H1 (cell line): ENCODE measurements at regions not wholly inside any gene's neighbourhood (a gene's known extent, or its start where the extent isn't known, plus 50 kb on each side); places are given as distances from the start of the nearest gene placed in this dataset.

ENCODE experiments used
- CTCF ChIA-PET: fragments of 300-600 bp; sonication (Branson Sonifier 250); formaldehyde crosslinking; loops from one replicate; lab custom pipeline; 2021; ENCODE audit not compliant: partially characterized antibody; lab: Charles Lee
- POLR2A ChIA-PET: fragments of 300-600 bp; sonication (Branson Sonifier 250); formaldehyde crosslinking; loops from one replicate; lab custom pipeline; 2021; ENCODE audit warnings: inconsistent platforms; ENCODE audit not compliant: partially characterized antibody; lab: Charles Lee
- DNase-seq, 2 experiments: peaks; one replicate each; pipeline versions ENCODE4 v3.0.0 to v3.0.0-alpha.2; 2010 to 2022; ENCODE audit warnings: low spot score in 2 of 2, low read depth in 1 of 2, mixed read lengths in 1 of 2
- FAIRE-seq: peaks from 2 replicates; lab custom pipeline; 2011; peaks lifted over from hg19 to GRCh38; lab: Jason Lieb, UNC
- H2AFZ ChIP-seq: 2 replicates; pipeline ENCODE4 v1.8.1; 2012; ENCODE audit warnings: low read length, inconsistent platforms
- H2AK5ac ChIP-seq: 2 replicates; pipeline ENCODE4 v1.6.1; 2013; ENCODE audit warnings: low read depth, low read length
- H2BK120ac ChIP-seq: replicated peaks from 2 replicates; pipeline ENCODE3; 2013; ENCODE audit warnings: low read depth, low read length, inconsistent platforms
- H2BK12ac ChIP-seq: 2 replicates; pipeline ENCODE4 v1.6.1; 2013; ENCODE audit warnings: low read depth, low read length
- H2BK15ac ChIP-seq: 2 replicates; pipeline ENCODE4 v1.6.1; 2013; ENCODE audit warnings: low read length
- H2BK20ac ChIP-seq: 2 replicates; pipeline ENCODE4 v1.6.1; 2013; ENCODE audit warnings: low read length
- H2BK5ac ChIP-seq: 2 replicates; pipeline ENCODE4 v1.6.1; 2013; ENCODE audit warnings: low read depth, low read length
- H3K14ac ChIP-seq: 2 replicates; pipeline ENCODE4 v1.6.1; 2013; ENCODE audit warnings: inconsistent platforms; ENCODE audit not compliant: insufficient read length
- H3K18ac ChIP-seq: 2 replicates; pipeline ENCODE4 v1.6.1; 2013; ENCODE audit warnings: low read length; ENCODE audit errors: extremely low read depth
- H3K23ac ChIP-seq: 2 replicates; pipeline ENCODE4 v1.6.1; 2013; ENCODE audit warnings: inconsistent platforms; ENCODE audit not compliant: insufficient read length
- H3K23me2 ChIP-seq: 2 replicates; pipeline ENCODE4 v1.6.1; 2013; ENCODE audit warnings: low read depth, low read length
- H3K27ac ChIP-seq: 2 replicates; pipeline ENCODE4 v1.6.1; 2011; ENCODE audit warnings: low read depth, low read length, inconsistent platforms
- H3K27me3 ChIP-seq, 4 experiments: replicated peaks in 1 of 4; 1 replicate in 1 of 4; 2 replicates in 3 of 4; pipeline versions ENCODE4 v1.6.1 to v1.8.1; 2011 to 2013; ENCODE audit warnings: low read length in 3 of 4, mild to moderate bottlenecking in 3 of 4, inconsistent platforms in 2 of 4, mixed read lengths in 2 of 4, moderate library complexity in 1 of 4; ENCODE audit not compliant: control insufficient read depth in 3 of 4, insufficient read depth in 3 of 4; ENCODE audit errors: extremely low read depth in 1 of 4
- H3K36me3 ChIP-seq, 4 experiments: 2 replicates each; pipeline versions ENCODE4 v1.6.1 to v1.8.1; 2011 to 2013; ENCODE audit warnings: mild to moderate bottlenecking in 4 of 4, low read length in 3 of 4, moderate library complexity in 2 of 4, control low read depth in 1 of 4, inconsistent platforms in 1 of 4; ENCODE audit not compliant: insufficient read depth in 4 of 4, control insufficient read depth in 2 of 4
- H3K4ac ChIP-seq: replicated peaks from 2 replicates; pipeline ENCODE3; 2013; ENCODE audit warnings: low read length, low read depth, mixed read lengths, inconsistent platforms; ENCODE audit not compliant: insufficient read length
- H3K4me1 ChIP-seq, 4 experiments: replicated peaks in 1 of 4; 1 replicate in 1 of 4; 2 replicates in 3 of 4; pipeline versions ENCODE4 v1.6.1 to v1.8.1; 2011 to 2013; ENCODE audit warnings: low read length in 3 of 4, inconsistent platforms in 2 of 4, mixed read lengths in 1 of 4; ENCODE audit not compliant: insufficient read depth in 4 of 4, control insufficient read depth in 3 of 4
- H3K4me2 ChIP-seq, 2 experiments: 2 replicates each; pipeline versions ENCODE4 v1.6.1 to v1.8.1; 2011 to 2013; ENCODE audit warnings: low read depth in 2 of 2, low read length in 2 of 2, control low read depth in 1 of 2, inconsistent platforms in 1 of 2, mild to moderate bottlenecking in 1 of 2; ENCODE audit not compliant: insufficient read depth in 1 of 2
- H3K4me3 ChIP-seq, 4 experiments: fragments of 200-600, 300-600 bp in 1 of 4; sonication (generic), shearing (Covaris generic), sonication (Bioruptor Twin) in 1 of 4; 2 replicates each; pipeline versions ENCODE4 v1.5.1 to v1.8.1; 2011 to 2016; ENCODE audit warnings: low read length in 4 of 4, low read depth in 3 of 4, control low read depth in 2 of 4, inconsistent platforms in 2 of 4, mild to moderate bottlenecking in 2 of 4, mixed read lengths in 1 of 4, moderate library complexity in 1 of 4; ENCODE audit not compliant: insufficient read depth in 2 of 4; ENCODE audit errors: extremely low read depth in 1 of 4
- H3K56ac ChIP-seq: replicated peaks from 2 replicates; pipeline ENCODE3; 2013; ENCODE audit warnings: low read depth, mild to moderate bottlenecking, mixed read lengths, low read length, inconsistent platforms; ENCODE audit not compliant: insufficient read length
- H3K79me1 ChIP-seq: 2 replicates; pipeline ENCODE4 v1.6.1; 2013; ENCODE audit warnings: low read depth, low read length, control low read depth
- H3K79me2 ChIP-seq, 2 experiments: 2 replicates each; pipeline versions ENCODE4 v1.6.1 to v1.8.1; 2012 to 2013; ENCODE audit warnings: low read length in 2 of 2, mild to moderate bottlenecking in 2 of 2, inconsistent platforms in 1 of 2; ENCODE audit not compliant: insufficient read depth in 2 of 2, control insufficient read depth in 1 of 2
- H3K9ac ChIP-seq, 4 experiments: replicated peaks in 1 of 4; 1 replicate in 1 of 4; 2 replicates in 3 of 4; pipeline versions ENCODE4 v1.6.1 to v1.8.1; 2011 to 2013; ENCODE audit warnings: low read depth in 3 of 4, low read length in 3 of 4, control low read depth in 2 of 4, mild to moderate bottlenecking in 2 of 4, moderate library complexity in 2 of 4, inconsistent platforms in 1 of 4; ENCODE audit errors: extremely low read depth in 1 of 4
- H3K9me3 ChIP-seq, 2 experiments: 2 replicates each; pipeline versions ENCODE4 v1.6.1 to v1.8.1; 2012 to 2013; ENCODE audit warnings: mild to moderate bottlenecking in 2 of 2, moderate library complexity in 2 of 2, control low read depth in 1 of 2, inconsistent platforms in 1 of 2, low read depth in 1 of 2, low read length in 1 of 2, mixed read lengths in 1 of 2; ENCODE audit not compliant: insufficient read depth in 2 of 2
- H4K20me1 ChIP-seq, 2 experiments: replicated peaks in 1 of 2; 2 replicates each; pipeline versions ENCODE3 to v1.8.1; 2011 to 2013; ENCODE audit warnings: inconsistent platforms in 2 of 2, low read length in 2 of 2, mild to moderate bottlenecking in 1 of 2; ENCODE audit not compliant: insufficient read depth in 2 of 2, control insufficient read depth in 1 of 2
- H4K5ac ChIP-seq: 2 replicates; pipeline ENCODE4 v1.6.1; 2013; ENCODE audit warnings: low read length, low read depth, mixed read lengths, inconsistent platforms; ENCODE audit not compliant: insufficient read length
- H4K8ac ChIP-seq: 2 replicates; pipeline ENCODE4 v1.8.0; 2013; ENCODE audit warnings: mild to moderate bottlenecking, moderate library complexity, low read length, inconsistent platforms; ENCODE audit not compliant: insufficient read depth; ENCODE audit errors: extremely low read depth
- H4K91ac ChIP-seq: replicated peaks from 2 replicates; pipeline ENCODE3; 2013; ENCODE audit warnings: low read length, mixed read lengths, inconsistent platforms; ENCODE audit not compliant: insufficient read length
- GTF2F1 ChIP-seq: IDR thresholded peaks from 2 replicates; pipeline ENCODE4 v1.6.1; 2012; ENCODE audit warnings: low read depth, low read length, improper control_type of control experiment, borderline replicate concordance
- RFX5 ChIP-seq: IDR thresholded peaks from 2 replicates; pipeline ENCODE4 v1.6.1; 2011; ENCODE audit warnings: low read depth, low read length, improper control_type of control experiment, borderline replicate concordance
- SAP30 ChIP-seq: fragments of 300-600 bp; sonication (generic); IDR thresholded peaks from 2 replicates; pipeline ENCODE4 v1.7.1; 2012; ENCODE audit warnings: low read length, moderate library complexity, mild to moderate bottlenecking, inconsistent platforms; ENCODE audit not compliant: insufficient read depth, insufficient replicate concordance
- SIN3A ChIP-seq, 2 experiments: IDR thresholded peaks in 1 of 2; conservative IDR thresholded peaks in 1 of 2; 2 replicates each; pipeline ENCODE4 v1.6.1; 2011 to 2012; ENCODE audit warnings: low read length in 2 of 2, improper control_type of control experiment in 1 of 2, low read depth in 1 of 2, mild to moderate bottlenecking in 1 of 2
- SUZ12 ChIP-seq: fragments of 200-600 bp; sonication (generic); IDR thresholded peaks from 2 replicates; pipeline ENCODE4 v1.6.1; 2012; ENCODE audit warnings: mild to moderate bottlenecking, inconsistent platforms, low read length, moderate library complexity, mixed read lengths
- ZNF274 ChIP-seq: IDR thresholded peaks from 2 replicates; pipeline ENCODE4 v1.7.0; 2012; ENCODE audit warnings: low read length, borderline replicate concordance; ENCODE audit errors: extremely low read depth
- WGBS, 2 experiments: shearing (Covaris generic) in 1 of 2; methylation state at CpG; one replicate each; pipeline versions ENCODE4 v1.1.6 to v1.1.7; 2013 to 2015; ENCODE audit warnings: low lambda C conversion rate in 2 of 2, mixed read lengths in 2 of 2, inconsistent platforms in 1 of 2, low coverage in 1 of 2, missing lambda C conversion rate in 1 of 2; ENCODE audit not compliant: insufficient replicate concordance in 2 of 2, insufficient coverage in 1 of 2, insufficient read length in 1 of 2; ENCODE audit errors: extremely low coverage in 1 of 2, missing lambda C conversion rate in 1 of 2; 5-methylcytosine and 5-hydroxymethylcytosine counted together

GRCh38 chr11:103591554-103591953 lies 444.9 kb upstream of the DDI1 start:
- H3K4me2 ChIP-seq, result no peak overlapping the region
- no peak overlapping the region for H2AK5ac ChIP-seq
- no peak overlapping the region for H4K5ac ChIP-seq
- ChIA-PET POLR2A (no interaction called here), CTCF (interaction anchor here (1.4 kb wide), 2 partner anchors 10 to 17 kb away, joined by 3 to 4 read pairs; no protein-coding TSS in a partner anchor)
- H3K9ac ChIP-seq, result no peak overlapping the region
- H3K79me1 ChIP-seq, result no peaks in the 10 kb centered on the region
- DNase-seq, result no peak
- WGBS, 2 experiments, result 80% methylated on average over 3 of the region's 3 CpGs; no CpG with 5 or more reads in 1 of the 2 experiments
- no peak for FAIRE-seq
- H3K18ac ChIP-seq, result no peak overlapping the region
- no peaks in the 10 kb centered on the region for H3K4me1 ChIP-seq
- no peak overlapping the region for H3K4ac ChIP-seq
- H4K20me1 ChIP-seq, result no peaks in the 10 kb centered on the region
- no peaks in the 10 kb centered on the region for H3K36me3 ChIP-seq
- H3K27me3 ChIP-seq, result no peaks in the 10 kb centered on the region
- no peak overlapping the region for H3K56ac ChIP-seq
- H4K8ac ChIP-seq, result no peak overlapping the region
- no peaks in the 10 kb centered on the region for H3K9me3 ChIP-seq
- no peak overlapping the region for H2BK120ac ChIP-seq
- no peak overlapping the region for H2AFZ ChIP-seq
- no peaks in the 10 kb centered on the region for H3K79me2 ChIP-seq
- H3K23ac ChIP-seq, result no peak overlapping the region
- no peaks in the 10 kb centered on the region for H3K23me2 ChIP-seq
- H3K14ac ChIP-seq, result no peak overlapping the region
- no peak overlapping the region for H2BK15ac ChIP-seq
- H2BK20ac ChIP-seq, result no peak overlapping the region
- no peak overlapping the region for H3K27ac ChIP-seq
- no peak for TF ChIP-seq SIN3A (conservative IDR thresholded peaks at IDR 0.05 in 1 of 2, IDR thresholded peaks at IDR 0.05 in 1 of 2; ENCODE audit: low read depth in 1 of 2, low read length in 2 of 2)
- no peak for TF ChIP-seq ZNF274
- no peak for TF ChIP-seq GTF2F1
- no peak for TF ChIP-seq SAP30
- no peak for TF ChIP-seq RFX5
- TF ChIP-seq SUZ12, result no peak
- no peak overlapping the region for H2BK5ac ChIP-seq
- H2BK12ac ChIP-seq, result no peak overlapping the region
- no peak overlapping the region for H3K4me3 ChIP-seq
- no peak overlapping the region for H4K91ac ChIP-seq
